ENCODE measurements at regions not wholly inside any gene's neighbourhood (a gene's known extent, or its start where the extent isn't known, plus 50 kb on each side); places are given as distances from the start of the nearest gene placed in this dataset.

- H3K27ac ChIP-seq = no peak overlapping the region
- H3K9me3 ChIP-seq = no peaks in the 10 kb centered on the region
- intact Hi-C loops (cut with DNase I) = no loop called here
- H3K4me3 ChIP-seq = no peak overlapping the region
- no peak for DNase-seq
- no peaks in the 10 kb centered on the region for H3K27me3 ChIP-seq
- WGBS, 2 donors = 75% methylated on average over 18 of the region's 18 CpGs
- no peaks in the 10 kb centered on the region for H3K36me3 ChIP-seq
- H3K4me1 ChIP-seq = no peaks in the 10 kb centered on the region
- no peak for TF ChIP-seq CTCF (IDR thresholded peaks at IDR 0.05)
- TF ChIP-seq EP300 (IDR thresholded peaks at IDR 0.05) = no peak
- no peak for TF ChIP-seq POLR2A (IDR thresholded peaks at IDR 0.05)
- no peak for TF ChIP-seq POLR2AphosphoS5 (IDR thresholded peaks at IDR 0.05)
These were observed 428.6 kb upstream of the ADARB2 start for GRCh38 chr10:2165771-2166460.

DNA sequence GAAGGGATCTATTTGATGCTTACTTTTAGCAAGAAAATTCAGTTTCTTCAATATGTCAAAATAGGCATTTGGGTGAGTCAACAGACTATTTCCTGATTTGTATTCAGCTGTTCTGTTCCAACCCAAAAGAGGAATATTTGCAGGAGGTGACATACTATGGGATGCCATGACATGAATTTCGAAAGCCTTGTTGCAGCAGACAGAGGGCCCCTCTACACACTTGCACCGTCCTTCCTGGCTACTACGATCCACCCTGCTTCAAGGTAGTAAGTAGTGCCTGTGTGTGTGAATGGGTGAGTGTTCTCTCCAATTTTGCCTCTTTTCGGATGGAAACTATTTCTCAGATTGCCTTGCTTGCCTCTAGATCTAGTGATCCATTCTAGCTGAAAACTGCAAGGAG is 413.0 kb upstream of the ADARB2 start:
- no peak overlapping the region for H3K4me3 ChIP-seq
- WGBS, 2 donors = 82 to 87% methylated on average over 4 of the region's 4 CpGs
- DNase-seq = no peak
- TF ChIP-seq POLR2A (IDR thresholded peaks at IDR 0.05) (no peak), EP300 (IDR thresholded peaks at IDR 0.05) (no peak), CTCF (IDR thresholded peaks at IDR 0.05) (no peak), POLR2AphosphoS5 (IDR thresholded peaks at IDR 0.05) (no peak)
- H3K36me3 ChIP-seq = no peaks in the 10 kb centered on the region
- no peak overlapping the region for H3K27ac ChIP-seq
- intact Hi-C loops (cut with DNase I) = no loop called here
- H3K4me1 ChIP-seq = no peaks in the 10 kb centered on the region
- peaks cover 0 to 2% (median 0%) of the 10 kb centered on the region in 4 donors for H3K9me3 ChIP-seq
- H3K27me3 ChIP-seq = no peaks in the 10 kb centered on the region

DNA sequence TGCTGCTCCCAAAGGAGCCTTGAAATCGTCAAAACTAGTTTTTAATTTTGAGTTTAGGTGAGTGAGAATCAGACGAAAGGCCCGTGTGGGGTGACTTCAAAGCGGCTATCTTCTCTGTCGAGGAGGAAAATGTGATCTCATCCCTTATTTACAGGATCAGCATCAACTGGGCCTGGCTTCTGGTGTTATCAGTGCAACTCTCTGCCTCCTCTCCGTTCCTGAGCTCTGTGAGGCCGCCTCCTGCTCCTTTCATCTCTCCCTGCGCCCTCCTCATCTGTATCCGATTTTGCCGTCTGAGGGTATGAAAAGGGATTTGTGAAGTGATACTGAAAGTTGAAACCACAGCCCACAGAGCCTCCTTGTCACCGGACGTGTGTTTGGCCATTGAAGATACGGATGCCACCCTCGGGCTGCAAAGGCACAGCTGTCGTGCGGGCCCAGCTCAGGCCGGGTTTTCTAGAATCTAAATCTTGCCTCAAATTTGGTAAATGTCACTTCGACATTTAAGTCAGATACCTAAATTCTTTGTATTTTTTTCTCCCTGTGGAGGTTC is 408.7 kb upstream of the ADARB2 start:
- no peaks in the 10 kb centered on the region for H3K4me1 ChIP-seq
- intact Hi-C loops (cut with DNase I) = no loop called here
- no peak for TF ChIP-seq CTCF (IDR thresholded peaks at IDR 0.05)
- no peak for TF ChIP-seq POLR2A (IDR thresholded peaks at IDR 0.05)
- no peak for TF ChIP-seq EP300 (IDR thresholded peaks at IDR 0.05)
- TF ChIP-seq POLR2AphosphoS5 (IDR thresholded peaks at IDR 0.05) = no peak
- WGBS, 2 donors = 81 to 82% methylated on average over 18 of the region's 18 CpGs
- no peak overlapping the region for H3K4me3 ChIP-seq
- H3K27me3 ChIP-seq = no peaks in the 10 kb centered on the region
- peaks cover 0 to 2% (median 0%) of the 10 kb centered on the region in 4 donors for H3K9me3 ChIP-seq
- no peak overlapping the region for H3K27ac ChIP-seq
- no peaks in the 10 kb centered on the region for H3K36me3 ChIP-seq
- DNase-seq = no peak

DNA sequence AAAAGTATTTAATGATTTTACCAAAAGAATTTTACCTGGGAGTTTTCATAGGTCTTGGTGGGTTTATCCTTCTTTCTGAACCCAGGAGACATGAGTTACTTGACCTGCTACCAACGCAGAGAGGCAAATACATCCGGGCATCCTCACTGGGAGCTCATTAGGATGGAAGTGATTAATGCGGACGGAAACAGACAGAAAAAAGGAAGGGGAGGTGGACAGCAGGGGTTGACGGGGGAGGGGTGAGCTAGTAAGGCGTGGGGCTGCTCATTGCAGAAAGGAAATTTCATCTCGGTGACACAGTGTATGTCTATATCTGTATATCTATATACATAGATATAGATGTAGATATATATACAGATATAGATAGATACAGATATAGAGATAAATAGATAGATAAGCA is 408.2 kb upstream of the ADARB2 start:
- 52 to 75% methylated on average over 7 of the region's 7 CpGs for WGBS, 2 donors

More for the DNA sequence above, 408.2 kb upstream of the ADARB2 start:
- no peaks in the 10 kb centered on the region for H3K4me1 ChIP-seq
- no peak overlapping the region for H3K27ac ChIP-seq
- no peaks in the 10 kb centered on the region for H3K36me3 ChIP-seq
- H3K9me3 ChIP-seq = peaks cover 0 to 2% (median 0%) of the 10 kb centered on the region in 4 donors
- TF ChIP-seq POLR2A (IDR thresholded peaks at IDR 0.05) = no peak
- no peak for TF ChIP-seq EP300 (IDR thresholded peaks at IDR 0.05)
- no peak for TF ChIP-seq CTCF (IDR thresholded peaks at IDR 0.05)
- no peak for TF ChIP-seq POLR2AphosphoS5 (IDR thresholded peaks at IDR 0.05)
- no peak overlapping the region for H3K4me3 ChIP-seq
- no peaks in the 10 kb centered on the region for H3K27me3 ChIP-seq
- intact Hi-C loops (cut with DNase I) = no loop called here
- no peak for DNase-seq

Measured in sigmoid colon (tissue), 6 donors.